GM21360 (cell line): ENCODE measurements at regions not wholly inside any gene's neighbourhood (a gene's known extent, or its start where the extent isn't known, plus 50 kb on each side); places are given as distances from the start of the nearest gene placed in this dataset.
"Not testable (repeated sequence)": the region's sequence is repeated elsewhere in the genome, so short reads cannot be mapped to it uniquely, and the experiment has no call there.

Experiments
- ATAC-seq: cut with Tn5 transposase; IDR thresholded peaks from one replicate; pipeline ENCODE4 v1.9.1; 2021; ENCODE audit warnings: mild to moderate bottlenecking, moderate library complexity; ENCODE audit not compliant: unreplicated experiment

- no peak for ATAC-seq
Observed at GRCh38 chr10:131577178-131577555, 265.6 kb upstream of the TCERG1L start.

- no peak for ATAC-seq
Observed at GRCh38 chr10:131577786-131578471, 266.4 kb upstream of the TCERG1L start.

- ATAC-seq = no peak
Observed at GRCh38 chr10:131578472-131578970, 267.0 kb upstream of the TCERG1L start.

GRCh38 chr10:131579251-131580071 is 267.9 kb upstream of the TCERG1L start:
- ATAC-seq = no peak

GRCh38 chr10:131580076-131580652 is 268.6 kb upstream of the TCERG1L start:
- ATAC-seq = no peak

GRCh38 chr10:131580674-131581073 is 269.2 kb upstream of the TCERG1L start:
- ATAC-seq = no peak

GRCh38 chr10:131581547-131581946 is 270.0 kb upstream of the TCERG1L start:
- not testable (repeated sequence) for ATAC-seq

- ATAC-seq = no peak
Observed at GRCh38 chr10:131584287-131584686, 272.8 kb upstream of the TCERG1L start.

- ATAC-seq = no peak
Observed at GRCh38 chr10:131585761-131586160, 274.2 kb upstream of the TCERG1L start.

GRCh38 chr10:131586958-131587357 is 275.4 kb upstream of the TCERG1L start:
- no peak for ATAC-seq

GRCh38 chr10:131587976-131588680 is 276.6 kb upstream of the TCERG1L start:
- ATAC-seq = no peak

- no peak for ATAC-seq
Observed at GRCh38 chr10:131588704-131589220, 277.2 kb upstream of the TCERG1L start.

- ATAC-seq = no peak
Observed at GRCh38 chr10:131590567-131590966, 279.0 kb upstream of the TCERG1L start.

GRCh38 chr10:131591936-131592335 is 280.4 kb upstream of the TCERG1L start:
- ATAC-seq = no peak

GRCh38 chr10:131609176-131609575 is 291.6 kb upstream of the PPP2R2D start:
- ATAC-seq = no peak

GRCh38 chr10:131615150-131615549 is 285.7 kb upstream of the PPP2R2D start:
- ATAC-seq = no peak

GRCh38 chr10:131616040-131616439 is 284.8 kb upstream of the PPP2R2D start:
- no peak for ATAC-seq

- ATAC-seq = no peak
Observed at GRCh38 chr10:131617113-131617858, 283.5 kb upstream of the PPP2R2D start.

- ATAC-seq = no peak
Observed at GRCh38 chr10:131618587-131619267, 282.1 kb upstream of the PPP2R2D start.

GRCh38 chr10:131620314-131620713 is 280.5 kb upstream of the PPP2R2D start:
- ATAC-seq = no peak
